ENCODE measurements at regions not wholly inside any gene's neighbourhood (a gene's known extent, or its start where the extent isn't known, plus 50 kb on each side); places are given as distances from the start of the nearest gene placed in this dataset.

- Mint-ChIP-seq H3K4me3 (ENCODE audit: unreplicated experiment) (no peak overlapping the region), H3K9me3 (ENCODE audit: unreplicated experiment) (no peaks in the 10 kb centered on the region), H3K4me1 (ENCODE audit: unreplicated experiment) (peaks cover 3% of the 10 kb centered on the region), H3K36me3 (ENCODE audit: unreplicated experiment) (no peaks in the 10 kb centered on the region), H3K27ac (ENCODE audit: unreplicated experiment) (no peak overlapping the region), H3K27me3 (ENCODE audit: unreplicated experiment) (no peaks in the 10 kb centered on the region)
- no peak for TF ChIP-seq CTCF (IDR thresholded peaks at IDR 0.05)
- DNase-seq (ENCODE audit: extremely low spot score, unreplicated experiment): no peak
Observed at GRCh38 chr6:71157345-71157744, 131.3 kb upstream of the OGFRL1 start.

- H3K4me3 Mint-ChIP-seq (ENCODE audit: unreplicated experiment): no peak overlapping the region
- TF ChIP-seq CTCF (IDR thresholded peaks at IDR 0.05): no peak
- H3K9me3 Mint-ChIP-seq (ENCODE audit: unreplicated experiment): no peaks in the 10 kb centered on the region
- peaks cover 5% of the 10 kb centered on the region for H3K27me3 Mint-ChIP-seq (ENCODE audit: unreplicated experiment)
- H3K36me3 Mint-ChIP-seq (ENCODE audit: unreplicated experiment): no peaks in the 10 kb centered on the region
- H3K27ac Mint-ChIP-seq (ENCODE audit: unreplicated experiment): no peak overlapping the region
- peaks cover 3% of the 10 kb centered on the region for H3K4me1 Mint-ChIP-seq (ENCODE audit: unreplicated experiment)
- no peak for DNase-seq (ENCODE audit: extremely low spot score, unreplicated experiment)
Observed at GRCh38 chr6:71164890-71165289, 123.7 kb upstream of the OGFRL1 start.

- Mint-ChIP-seq H3K9me3 (ENCODE audit: unreplicated experiment) (no peaks in the 10 kb centered on the region), H3K4me3 (ENCODE audit: unreplicated experiment) (no peak overlapping the region), H3K4me1 (ENCODE audit: unreplicated experiment) (no peaks in the 10 kb centered on the region), H3K27me3 (ENCODE audit: unreplicated experiment) (peaks cover 5% of the 10 kb centered on the region), H3K36me3 (ENCODE audit: unreplicated experiment) (no peaks in the 10 kb centered on the region), H3K27ac (ENCODE audit: unreplicated experiment) (no peak overlapping the region)
- no peak for TF ChIP-seq CTCF (IDR thresholded peaks at IDR 0.05)
- DNase-seq (ENCODE audit: extremely low spot score, unreplicated experiment): no peak
Observed at GRCh38 chr6:71168233-71168765, 120.3 kb upstream of the OGFRL1 start.

GRCh38 chr6:71171497-71172070, 117.0 kb upstream of the OGFRL1 start:
- no peak overlapping the region for H3K4me3 Mint-ChIP-seq (ENCODE audit: unreplicated experiment)
- no peak for DNase-seq (ENCODE audit: extremely low spot score, unreplicated experiment)
- peaks cover 5% of the 10 kb centered on the region for H3K27me3 Mint-ChIP-seq (ENCODE audit: unreplicated experiment)
- H3K4me1 Mint-ChIP-seq (ENCODE audit: unreplicated experiment): no peaks in the 10 kb centered on the region
- H3K9me3 Mint-ChIP-seq (ENCODE audit: unreplicated experiment): no peaks in the 10 kb centered on the region
- H3K27ac Mint-ChIP-seq (ENCODE audit: unreplicated experiment): no peak overlapping the region
- H3K36me3 Mint-ChIP-seq (ENCODE audit: unreplicated experiment): no peaks in the 10 kb centered on the region
- no peak for TF ChIP-seq CTCF (IDR thresholded peaks at IDR 0.05)

GRCh38 chr6:71179249-71179885, 109.2 kb upstream of the OGFRL1 start:
- Mint-ChIP-seq H3K36me3 (ENCODE audit: unreplicated experiment) (peaks cover 5% of the 10 kb centered on the region), H3K9me3 (ENCODE audit: unreplicated experiment) (peaks cover 14% of the 10 kb centered on the region), H3K27me3 (ENCODE audit: unreplicated experiment) (no peaks in the 10 kb centered on the region), H3K4me1 (ENCODE audit: unreplicated experiment) (peaks cover 7% of the 10 kb centered on the region), H3K27ac (ENCODE audit: unreplicated experiment) (no peak overlapping the region), H3K4me3 (ENCODE audit: unreplicated experiment) (no peak overlapping the region)
- DNase-seq (ENCODE audit: extremely low spot score, unreplicated experiment): no peak
- no peak for TF ChIP-seq CTCF (IDR thresholded peaks at IDR 0.05)

Data from osteocyte (in vitro differentiated cells).